Trophoblast cell (in vitro differentiated cells and primary cell): ENCODE measurements at regions not wholly inside any gene's neighbourhood (a gene's known extent, or its start where the extent isn't known, plus 50 kb on each side); places are given as distances from the start of the nearest gene placed in this dataset.

Source experiments
- DNase-seq, 2 donors: peaks; one replicate each; pipeline ENCODE4 v3.0.0-alpha.2; 2016
- H2AFZ ChIP-seq: 2 replicates; pipeline ENCODE4 v1.6.1; 2013; ENCODE audit warnings: low read length, moderate library complexity, mild to moderate bottlenecking; ENCODE audit not compliant: insufficient read depth, poor library complexity
- H2AK5ac ChIP-seq: 2 replicates; pipeline ENCODE4 v1.6.1; 2013; ENCODE audit warnings: mild to moderate bottlenecking, low read length
- H2BK120ac ChIP-seq: 2 replicates; pipeline ENCODE4 v1.6.1; 2013; ENCODE audit warnings: low read length, mild to moderate bottlenecking, moderate library complexity; ENCODE audit not compliant: insufficient read depth, poor library complexity
- H2BK12ac ChIP-seq: 2 replicates; pipeline ENCODE4 v1.6.1; 2013; ENCODE audit warnings: mild to moderate bottlenecking, low read length, moderate library complexity
- H2BK5ac ChIP-seq: 2 replicates; pipeline ENCODE4 v1.6.1; 2013; ENCODE audit warnings: low read length, low read depth, moderate library complexity, mild to moderate bottlenecking; ENCODE audit not compliant: poor library complexity
- H3K14ac ChIP-seq: 2 replicates; pipeline ENCODE4 v1.6.1; 2013; ENCODE audit warnings: mild to moderate bottlenecking, low read length
- H3K18ac ChIP-seq: 2 replicates; pipeline ENCODE4 v1.6.1; 2013; ENCODE audit warnings: mild to moderate bottlenecking, low read length
- H3K23ac ChIP-seq: 2 replicates; pipeline ENCODE4 v1.6.1; 2013; ENCODE audit warnings: low read length
- H3K27ac ChIP-seq: 2 replicates; pipeline ENCODE4 v1.5.1; 2013; ENCODE audit warnings: low read depth, mild to moderate bottlenecking, inconsistent platforms, low read length, moderate library complexity
- H3K27me3 ChIP-seq: 2 replicates; pipeline ENCODE4 v1.6.1; 2013; ENCODE audit warnings: inconsistent platforms, mild to moderate bottlenecking, low read length, moderate library complexity; ENCODE audit not compliant: insufficient read depth
- H3K36me3 ChIP-seq, 2 experiments: 1 replicate in 1 of 2; 2 replicates in 1 of 2; pipeline ENCODE4 v1.6.1; 2013; ENCODE audit warnings: low read length in 2 of 2, mild to moderate bottlenecking in 2 of 2, moderate library complexity in 1 of 2; ENCODE audit not compliant: insufficient read depth in 2 of 2, control insufficient read depth in 1 of 2
- H3K4ac ChIP-seq: 2 replicates; pipeline ENCODE4 v1.6.1; 2013; ENCODE audit warnings: low read depth, mild to moderate bottlenecking, low read length, moderate library complexity
- H3K4me1 ChIP-seq, 2 experiments: 1 replicate in 1 of 2; 2 replicates in 1 of 2; pipeline ENCODE4 v1.6.1; 2013; ENCODE audit warnings: low read length in 2 of 2, mild to moderate bottlenecking in 2 of 2, moderate library complexity in 1 of 2; ENCODE audit not compliant: insufficient read depth in 2 of 2, control insufficient read depth in 1 of 2
- H3K4me2 ChIP-seq: 2 replicates; pipeline ENCODE4 v1.6.1; 2013; ENCODE audit warnings: inconsistent platforms, mild to moderate bottlenecking, low read length, moderate library complexity
- H3K4me3 ChIP-seq: 2 replicates; pipeline ENCODE4 v1.5.1; 2013; ENCODE audit warnings: mild to moderate bottlenecking, low read depth, low read length, inconsistent platforms
- H3K79me1 ChIP-seq: one replicate; pipeline ENCODE4 v1.6.1; 2013; ENCODE audit warnings: low read length
- H3K79me2 ChIP-seq: 2 replicates; pipeline ENCODE4 v1.6.1; 2013; ENCODE audit warnings: low read length, mild to moderate bottlenecking; ENCODE audit not compliant: control insufficient read depth, insufficient read depth, poor library complexity
- H3K9ac ChIP-seq: 2 replicates; pipeline ENCODE4 v1.6.1; 2013; ENCODE audit warnings: mild to moderate bottlenecking, low read length
- H3K9me3 ChIP-seq: 2 replicates; pipeline ENCODE4 v1.6.1; 2013; ENCODE audit warnings: low read depth, mild to moderate bottlenecking, control low read depth, inconsistent platforms, low read length; ENCODE audit not compliant: insufficient read depth
- H4K12ac ChIP-seq: 2 replicates; pipeline ENCODE4 v1.6.1; 2013; ENCODE audit warnings: low read depth, mild to moderate bottlenecking, low read length, moderate library complexity
- H4K8ac ChIP-seq: 2 replicates; pipeline ENCODE4 v1.6.1; 2013; ENCODE audit warnings: low read depth, mild to moderate bottlenecking, low read length, moderate library complexity
- H4K91ac ChIP-seq: one replicate; pipeline ENCODE4 v1.6.1; 2013; ENCODE audit warnings: low read depth, mild to moderate bottlenecking, low read length, moderate library complexity
- WGBS: extraction: QIAGEN DNeasy Blood & Tissue Kit; methylation state at CpG from one replicate; pipeline ENCODE4 v1.1.7; 2013; ENCODE audit warnings: missing lambda C conversion rate; ENCODE audit not compliant: insufficient read length, insufficient coverage; ENCODE audit errors: extremely low coverage; 5-methylcytosine and 5-hydroxymethylcytosine counted together

DNA sequence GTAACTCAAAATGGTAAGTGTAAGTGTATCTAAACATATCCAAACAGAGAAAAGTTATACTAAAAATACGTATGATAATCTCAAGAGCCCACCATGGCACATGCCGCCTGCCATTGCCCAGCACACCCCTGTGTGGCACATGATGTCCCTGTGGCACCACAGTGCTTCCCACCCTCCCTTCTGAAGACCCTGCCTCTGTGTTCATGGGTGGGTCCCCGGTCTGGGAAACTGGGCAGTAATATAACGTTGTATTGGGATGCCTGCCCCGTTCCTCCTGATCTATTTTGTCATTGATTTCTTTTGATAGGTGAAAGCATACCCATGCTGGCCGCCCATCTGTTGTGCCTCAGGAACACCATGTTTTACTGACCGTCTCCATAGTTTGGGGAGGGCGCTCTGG lies 296.8 kb upstream of the SHH start:
- Histone ChIP-seq H3K23ac (no peak overlapping the region), H2BK5ac (no peak overlapping the region), H2BK12ac (no peak overlapping the region), H3K4me1 (no peaks in the 10 kb centered on the region), H4K91ac (no peak overlapping the region), H3K4me3 (no peak overlapping the region), H3K4ac (no peak overlapping the region), H3K9ac (no peak overlapping the region), H3K79me1 (no peaks in the 10 kb centered on the region), H4K12ac (no peak overlapping the region), H3K79me2 (no peaks in the 10 kb centered on the region), H3K14ac (no peak overlapping the region), H3K18ac (no peak overlapping the region), H3K9me3 (peaks cover 4% of the 10 kb centered on the region), H2BK120ac (no peak overlapping the region), H3K27me3 (no peaks in the 10 kb centered on the region), H4K8ac (no peak overlapping the region), H3K36me3 (no peaks in the 10 kb centered on the region), H3K27ac (no peak overlapping the region), H2AFZ (no peak overlapping the region), H2AK5ac (no peak overlapping the region), H3K4me2 (no peak overlapping the region)
- WGBS, result no CpG with 5 or more reads among the region's 8 CpGs
- no peak for DNase-seq

DNA sequence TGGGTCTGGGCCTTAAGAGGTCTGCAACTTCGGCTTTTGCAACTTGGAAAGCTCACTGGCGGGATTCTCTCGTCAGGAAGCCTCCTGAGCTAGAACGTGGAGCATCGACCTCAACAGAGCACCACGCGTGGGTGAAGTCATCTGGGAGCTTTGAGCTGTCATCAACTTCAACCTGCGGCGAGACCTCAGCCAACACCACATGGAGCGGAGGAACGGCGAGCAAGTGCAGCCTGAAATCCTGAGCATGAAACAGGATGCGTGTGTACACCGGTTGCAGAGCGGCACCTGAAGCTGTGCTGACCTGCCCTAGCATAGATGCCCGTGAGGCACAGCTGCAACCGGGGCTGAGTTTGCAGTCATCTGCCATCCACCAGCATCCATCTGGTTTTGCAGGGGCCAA lies 295.7 kb upstream of the SHH start:
- Histone ChIP-seq H2AK5ac (no peak overlapping the region), H3K4me1 (no peaks in the 10 kb centered on the region), H3K9ac (no peak overlapping the region), H2BK120ac (no peak overlapping the region), H4K8ac (no peak overlapping the region), H2BK12ac (no peak overlapping the region), H3K79me1 (no peaks in the 10 kb centered on the region), H3K79me2 (no peaks in the 10 kb centered on the region), H2AFZ (no peak overlapping the region), H3K27ac (no peak overlapping the region), H3K23ac (no peak overlapping the region), H4K91ac (no peak overlapping the region), H3K4me2 (no peak overlapping the region), H3K36me3 (no peaks in the 10 kb centered on the region), H3K27me3 (no peaks in the 10 kb centered on the region), H3K4ac (no peak overlapping the region), H3K14ac (no peak overlapping the region), H3K4me3 (no peak overlapping the region), H2BK5ac (no peak overlapping the region), H3K9me3 (peaks cover 4% of the 10 kb centered on the region), H3K18ac (no peak overlapping the region), H4K12ac (no peak overlapping the region)
- no peak for DNase-seq
- no CpG with 5 or more reads among the region's 17 CpGs for WGBS

DNA sequence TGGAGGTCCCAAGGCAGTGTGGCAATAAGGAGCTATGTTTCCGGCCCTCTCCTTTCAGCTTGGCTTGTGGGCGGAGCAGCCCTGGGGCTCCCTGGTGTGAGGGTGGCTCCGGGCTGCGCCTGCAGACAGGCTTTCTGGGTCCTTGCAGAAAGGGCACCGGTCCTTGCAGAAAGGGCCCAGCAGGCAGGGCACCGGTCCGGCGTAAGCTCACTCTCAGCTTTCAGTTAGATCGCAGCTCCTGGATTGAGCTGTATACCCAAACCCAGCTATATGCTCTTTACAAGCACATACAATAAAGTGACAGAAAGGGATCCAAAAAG lies 293.8 kb upstream of the SHH start:
- peaks cover 7% of the 10 kb centered on the region for H3K9me3 ChIP-seq
- H2BK12ac ChIP-seq, result no peak overlapping the region
- H4K91ac ChIP-seq, result no peak overlapping the region
- H4K12ac ChIP-seq, result no peak overlapping the region
- no peak overlapping the region for H2AFZ ChIP-seq
- H3K4ac ChIP-seq, result no peak overlapping the region
- no peak overlapping the region for H3K4me3 ChIP-seq
- H2BK5ac ChIP-seq, result no peak overlapping the region
- H3K27me3 ChIP-seq, result no peaks in the 10 kb centered on the region
- no peaks in the 10 kb centered on the region for H3K79me1 ChIP-seq
- H4K8ac ChIP-seq, result no peak overlapping the region
- no peak overlapping the region for H2AK5ac ChIP-seq
- no peak overlapping the region for H3K14ac ChIP-seq
- no peak overlapping the region for H3K18ac ChIP-seq
- H3K23ac ChIP-seq, result no peak overlapping the region
- no peak overlapping the region for H3K9ac ChIP-seq
- no peaks in the 10 kb centered on the region for H3K79me2 ChIP-seq
- H3K27ac ChIP-seq, result no peak overlapping the region
- WGBS, result no CpG with 5 or more reads among the region's 9 CpGs
- no peak overlapping the region for H2BK120ac ChIP-seq
- H3K36me3 ChIP-seq, result no peaks in the 10 kb centered on the region
- H3K4me1 ChIP-seq, result no peaks in the 10 kb centered on the region
- no peak overlapping the region for H3K4me2 ChIP-seq
- no peak for DNase-seq

DNA sequence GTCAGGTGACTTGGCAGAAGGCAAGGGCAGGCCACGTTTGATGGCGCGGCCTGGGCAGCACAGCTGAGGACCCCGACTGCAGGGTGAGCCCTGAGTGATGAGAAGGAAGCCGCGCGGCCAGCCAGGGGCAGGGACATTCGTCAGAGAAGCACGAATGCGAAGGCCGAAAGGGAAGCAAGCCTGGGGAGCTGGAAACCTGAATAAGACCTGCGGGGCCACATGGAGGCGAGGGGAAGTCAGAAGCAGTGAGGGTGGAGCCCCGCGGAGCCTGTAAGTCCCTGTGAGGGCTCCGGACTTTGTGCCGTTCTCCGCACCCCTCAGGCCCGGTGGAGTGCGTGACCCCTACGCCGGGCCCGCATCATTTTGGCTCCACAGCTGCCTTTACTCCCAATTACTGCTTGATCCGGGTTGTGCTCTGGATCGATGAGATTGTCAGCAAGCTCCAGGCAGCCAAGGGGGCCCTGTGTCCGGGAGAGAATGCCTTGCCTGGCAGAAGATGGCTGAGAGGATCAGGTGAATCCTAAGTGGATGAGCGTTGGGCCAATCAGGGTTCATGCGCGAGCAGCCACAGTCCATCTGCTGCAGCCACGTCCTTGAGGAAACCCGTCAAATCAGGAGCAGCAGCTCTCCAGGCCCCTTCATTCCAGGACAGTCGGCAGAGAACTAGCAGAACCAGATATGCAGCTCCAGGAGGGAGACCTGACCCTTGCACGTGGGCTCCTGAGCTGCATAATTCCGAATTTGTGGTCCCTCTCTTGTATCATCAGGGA lies 293.3 kb upstream of the SHH start:
- Histone ChIP-seq H3K4me1 (no peaks in the 10 kb centered on the region), H3K4me2 (no peak overlapping the region), H3K9me3 (peaks cover 7% of the 10 kb centered on the region), H3K79me2 (no peaks in the 10 kb centered on the region), H2AK5ac (no peak overlapping the region), H2AFZ (no peak overlapping the region), H3K18ac (no peak overlapping the region), H3K4ac (no peak overlapping the region), H4K8ac (no peak overlapping the region), H3K79me1 (no peaks in the 10 kb centered on the region), H3K9ac (no peak overlapping the region), H3K14ac (no peak overlapping the region), H4K91ac (no peak overlapping the region), H2BK12ac (no peak overlapping the region), H2BK5ac (no peak overlapping the region), H2BK120ac (no peak overlapping the region), H3K27ac (no peak overlapping the region), H3K27me3 (no peaks in the 10 kb centered on the region), H3K36me3 (no peaks in the 10 kb centered on the region), H3K23ac (no peak overlapping the region), H3K4me3 (no peak overlapping the region), H4K12ac (no peak overlapping the region)
- WGBS, result no CpG with 5 or more reads among the region's 34 CpGs
- no peak for DNase-seq
